ENCODE measurements at regions not wholly inside any gene's neighbourhood (a gene's known extent, or its start where the extent isn't known, plus 50 kb on each side); places are given as distances from the start of the nearest gene placed in this dataset.

DNA sequence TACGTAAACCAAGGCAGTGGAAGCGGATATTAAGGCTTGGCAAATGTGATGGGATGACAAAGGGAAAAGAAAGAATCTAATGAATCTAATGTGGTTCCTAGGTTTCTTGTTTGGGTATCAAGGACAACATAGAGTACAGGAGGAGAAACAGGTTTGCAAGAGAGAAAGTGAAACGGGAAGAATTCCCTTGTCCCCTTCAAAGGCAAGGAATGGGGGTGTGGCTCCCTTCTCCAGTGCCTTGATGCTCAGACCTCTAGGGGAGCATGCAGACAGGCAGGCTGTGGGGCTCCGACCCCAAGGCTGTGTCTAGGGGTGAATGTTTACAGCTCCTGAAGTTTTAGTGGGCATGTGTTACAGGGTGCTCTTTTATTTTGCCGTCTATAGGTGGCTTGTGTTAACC, 317.5 kb upstream of the HSF2 start:
- Histone ChIP-seq H3K36me3 (no peaks in the 10 kb centered on the region), H3K27me3 (no peaks in the 10 kb centered on the region), H3K4me3 (no peak overlapping the region), H3K27ac (replicated peaks in 1 of 4) (no peak overlapping the region), H3K4me1 (no peaks in the 10 kb centered on the region), H3K9me3 (no peaks in the 10 kb centered on the region)
- WGBS: 84% methylated on average over 5 of the region's 5 CpGs
- no peak for TF ChIP-seq EP300 (IDR thresholded peaks at IDR 0.05)
- TF ChIP-seq POLR2AphosphoS5 (IDR thresholded peaks at IDR 0.05): no peak
- TF ChIP-seq POLR2A (IDR thresholded peaks at IDR 0.05; ENCODE audit: low read depth): no peak
- TF ChIP-seq, protein P1, sequence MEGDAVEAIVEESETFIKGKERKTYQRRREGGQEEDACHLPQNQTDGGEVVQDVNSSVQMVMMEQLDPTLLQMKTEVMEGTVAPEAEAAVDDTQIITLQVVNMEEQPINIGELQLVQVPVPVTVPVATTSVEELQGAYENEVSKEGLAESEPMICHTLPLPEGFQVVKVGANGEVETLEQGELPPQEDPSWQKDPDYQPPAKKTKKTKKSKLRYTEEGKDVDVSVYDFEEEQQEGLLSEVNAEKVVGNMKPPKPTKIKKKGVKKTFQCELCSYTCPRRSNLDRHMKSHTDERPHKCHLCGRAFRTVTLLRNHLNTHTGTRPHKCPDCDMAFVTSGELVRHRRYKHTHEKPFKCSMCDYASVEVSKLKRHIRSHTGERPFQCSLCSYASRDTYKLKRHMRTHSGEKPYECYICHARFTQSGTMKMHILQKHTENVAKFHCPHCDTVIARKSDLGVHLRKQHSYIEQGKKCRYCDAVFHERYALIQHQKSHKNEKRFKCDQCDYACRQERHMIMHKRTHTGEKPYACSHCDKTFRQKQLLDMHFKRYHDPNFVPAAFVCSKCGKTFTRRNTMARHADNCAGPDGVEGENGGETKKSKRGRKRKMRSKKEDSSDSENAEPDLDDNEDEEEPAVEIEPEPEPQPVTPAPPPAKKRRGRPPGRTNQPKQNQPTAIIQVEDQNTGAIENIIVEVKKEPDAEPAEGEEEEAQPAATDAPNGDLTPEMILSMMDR (IDR thresholded peaks at IDR 0.05): no peak
- intact Hi-C loops (cut with DNase I): no loop called here
- no peak for DNase-seq (ENCODE audit: extremely low spot score)

DNA sequence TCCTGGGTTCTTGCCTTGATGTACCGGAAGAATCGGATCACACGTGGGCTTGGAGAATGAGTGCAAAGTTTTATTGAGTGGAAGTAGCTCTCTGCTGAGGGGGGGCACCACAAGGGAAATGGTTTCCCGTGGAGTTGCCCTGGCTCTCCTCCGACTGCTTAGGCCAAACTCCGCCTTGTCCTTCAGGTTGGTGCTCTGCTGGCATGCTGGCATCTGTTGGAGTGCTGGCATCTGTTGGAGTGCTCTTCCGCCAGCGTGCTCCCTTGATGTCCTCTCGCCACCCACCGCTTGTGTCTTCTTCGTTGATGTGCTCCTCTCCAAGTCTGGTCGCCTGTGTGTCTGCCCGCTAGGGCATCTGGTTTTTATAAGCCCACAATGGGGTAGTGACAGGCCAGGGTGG, 317.1 kb upstream of the HSF2 start:
- H3K4me3 ChIP-seq: no peak overlapping the region
- DNase-seq (ENCODE audit: extremely low spot score): no peak
- no peaks in the 10 kb centered on the region for H3K27me3 ChIP-seq
- no peak overlapping the region for H3K27ac ChIP-seq (replicated peaks in 1 of 4)
- no peak for TF ChIP-seq POLR2AphosphoS5 (IDR thresholded peaks at IDR 0.05)
- TF ChIP-seq, protein P1 (IDR thresholded peaks at IDR 0.05): no peak
- no peak for TF ChIP-seq POLR2A (IDR thresholded peaks at IDR 0.05; ENCODE audit: low read depth)
- no peak for TF ChIP-seq EP300 (IDR thresholded peaks at IDR 0.05)
- no peaks in the 10 kb centered on the region for H3K9me3 ChIP-seq
- no peaks in the 10 kb centered on the region for H3K36me3 ChIP-seq
- intact Hi-C loops (cut with DNase I): no loop called here
- no peaks in the 10 kb centered on the region for H3K4me1 ChIP-seq
- 94% methylated on average over 12 of the region's 13 CpGs for WGBS

DNA sequence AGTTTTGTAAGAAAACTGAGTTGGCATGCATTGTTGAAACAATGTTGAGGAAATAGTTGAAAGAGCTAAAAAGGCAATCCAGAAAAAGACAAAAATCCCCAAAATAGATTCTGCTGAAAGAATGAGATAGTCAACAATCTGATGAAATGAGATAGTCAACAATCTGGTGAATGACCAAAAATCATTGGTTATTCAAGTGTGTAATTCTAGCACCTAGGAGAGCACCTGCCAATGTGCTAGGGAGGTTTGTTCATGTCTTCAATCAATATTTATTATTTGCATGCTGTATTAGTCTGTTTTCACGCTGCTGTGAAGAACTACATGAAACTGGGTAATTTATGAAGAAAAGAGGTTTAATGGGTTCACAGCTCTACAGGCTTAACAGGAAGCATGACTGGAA, 307.1 kb upstream of the HSF2 start:
- intact Hi-C loops (cut with DNase I): no loop called here
- 94% methylated on average over 1 of the region's 1 CpG for WGBS

DNA sequence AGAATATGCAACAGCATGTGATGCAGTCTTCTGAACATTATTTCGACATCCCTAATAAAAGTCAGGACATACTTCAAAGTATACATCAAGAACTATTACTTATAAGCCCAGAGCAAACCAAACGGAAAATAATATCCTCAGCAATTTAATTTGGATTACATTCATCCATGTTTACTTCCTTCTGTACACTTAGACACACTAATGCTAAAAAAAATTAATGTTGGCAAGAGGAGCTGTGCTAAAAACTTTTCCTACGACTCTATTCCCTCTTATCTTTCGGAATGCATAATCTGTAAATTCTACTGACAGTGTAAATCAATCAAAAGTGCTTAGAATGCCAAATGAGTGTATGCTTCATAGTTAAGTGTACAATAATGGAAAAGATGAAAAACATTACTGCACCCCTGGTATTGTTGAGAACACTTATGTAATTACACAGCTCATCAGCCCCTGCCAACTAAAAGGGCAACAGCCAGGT, 301.2 kb upstream of the HSF2 start:
- H3K36me3 ChIP-seq: no peaks in the 10 kb centered on the region
- intact Hi-C loops (cut with DNase I): no loop called here
- H3K27ac ChIP-seq (replicated peaks in 1 of 4): no peak overlapping the region
- no peak for DNase-seq (ENCODE audit: extremely low spot score)
- no peak overlapping the region for H3K4me3 ChIP-seq
- 31% methylated on average over 4 of the region's 4 CpGs for WGBS
- no peaks in the 10 kb centered on the region for H3K27me3 ChIP-seq
- no peaks in the 10 kb centered on the region for H3K9me3 ChIP-seq
- peaks cover 0 to 21% (median 14%) of the 10 kb centered on the region in 4 donors for H3K4me1 ChIP-seq
- TF ChIP-seq EP300 (IDR thresholded peaks at IDR 0.05) (no peak), POLR2AphosphoS5 (IDR thresholded peaks at IDR 0.05) (no peak), POLR2A (IDR thresholded peaks at IDR 0.05; ENCODE audit: low read depth) (no peak)
- TF ChIP-seq, protein P1 (IDR thresholded peaks at IDR 0.05): no peak

More for the DNA sequence above, 307.1 kb upstream of the HSF2 start:
- DNase-seq (ENCODE audit: extremely low spot score): no peak
- no peak overlapping the region for H3K27ac ChIP-seq (replicated peaks in 1 of 4)
- H3K4me1 ChIP-seq: no peaks in the 10 kb centered on the region
- H3K27me3 ChIP-seq: no peaks in the 10 kb centered on the region
- TF ChIP-seq POLR2AphosphoS5 (IDR thresholded peaks at IDR 0.05) (no peak), POLR2A (IDR thresholded peaks at IDR 0.05; ENCODE audit: low read depth) (no peak), EP300 (IDR thresholded peaks at IDR 0.05) (no peak)
- TF ChIP-seq, protein P1 (IDR thresholded peaks at IDR 0.05): no peak
- no peaks in the 10 kb centered on the region for H3K9me3 ChIP-seq
- H3K4me3 ChIP-seq: no peak overlapping the region
- H3K36me3 ChIP-seq: no peaks in the 10 kb centered on the region

DNA sequence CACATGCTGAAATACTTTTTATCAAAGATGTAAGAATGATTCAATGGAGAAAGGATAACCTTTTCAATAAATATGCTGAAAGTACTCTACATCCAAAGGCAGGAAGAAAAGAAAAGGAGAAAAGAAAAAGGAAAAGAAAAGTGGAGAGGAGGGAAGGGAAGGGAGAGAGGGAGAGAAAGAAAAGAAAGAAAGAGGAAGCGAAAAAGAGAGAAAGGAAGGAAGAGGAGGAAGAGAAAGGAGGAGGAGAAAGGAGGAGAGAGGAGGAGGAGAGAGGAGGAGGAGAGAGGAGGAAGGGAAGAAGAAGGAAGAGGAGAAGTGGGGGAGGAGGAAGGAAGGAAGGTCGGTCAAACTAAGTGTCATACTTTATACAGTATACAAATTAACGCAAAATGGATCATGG, 297.4 kb upstream of the HSF2 start:
- Histone ChIP-seq H3K36me3 (no peaks in the 10 kb centered on the region), H3K27me3 (no peaks in the 10 kb centered on the region), H3K4me1 (peaks cover 0 to 29% (median 19%) of the 10 kb centered on the region in 4 donors), H3K4me3 (no peak overlapping the region), H3K27ac (replicated peaks in 1 of 4) (no peak overlapping the region), H3K9me3 (no peaks in the 10 kb centered on the region)
- no peak for TF ChIP-seq POLR2AphosphoS5 (IDR thresholded peaks at IDR 0.05)
- TF ChIP-seq, protein P1 (IDR thresholded peaks at IDR 0.05): no peak
- TF ChIP-seq POLR2A (IDR thresholded peaks at IDR 0.05; ENCODE audit: low read depth): no peak
- TF ChIP-seq EP300 (IDR thresholded peaks at IDR 0.05): no peak
- DNase-seq (ENCODE audit: extremely low spot score): no peak
- intact Hi-C loops (cut with DNase I): no loop called here
- 92% methylated on average over 3 of the region's 3 CpGs for WGBS
